Tibial nerve (tissue), 4 donors: ENCODE measurements at regions not wholly inside any gene's neighbourhood (a gene's known extent, or its start where the extent isn't known, plus 50 kb on each side); places are given as distances from the start of the nearest gene placed in this dataset.

Experiments
- DNase-seq, 2 donors: peaks; one replicate each; pipeline ENCODE4 v3.0.0-alpha.2; 2019; ENCODE audit warnings: low spot score in 2 of 2
- H3K27ac ChIP-seq, 4 donors: fragments of 200-600 bp; sonication (generic) in 3 of 4; one replicate each; pipeline ENCODE4 v1.5.1; 2017 to 2019; ENCODE audit warnings: mild to moderate bottlenecking in 1 of 4
- H3K27me3 ChIP-seq, 2 donors: fragments of 200-600 bp; sonication (generic) in 1 of 2; one replicate each; pipeline versions ENCODE4 v1.5.1 to v1.6.0; 2017 to 2019
- H3K36me3 ChIP-seq, 3 donors: fragments of 200-600 bp; sonication (generic); one replicate each; pipeline ENCODE4 v1.5.1; 2018 to 2019
- H3K4me1 ChIP-seq, 4 donors: fragments of 200-600 bp; sonication (generic) in 3 of 4; one replicate each; pipeline ENCODE4 v1.5.1; 2017 to 2019
- H3K4me3 ChIP-seq, 4 donors: fragments of 200-600 bp; sonication (generic) in 3 of 4; one replicate each; pipeline ENCODE4 v1.5.1; 2017 to 2019; ENCODE audit warnings: mild to moderate bottlenecking in 1 of 4, moderate library complexity in 1 of 4
- H3K9me3 ChIP-seq, 4 donors: fragments of 200-600 bp; sonication (generic) in 3 of 4; one replicate each; pipeline ENCODE4 v1.5.1; 2017 to 2019
- CTCF ChIP-seq, 5 experiments: fragments of 200-600 bp in 3 of 5; fragments of 450-650 bp in 2 of 5; sonication (generic) in 3 of 5; IDR thresholded peaks; one replicate each; pipeline ENCODE4 v1.5.1; 2016 to 2019; ENCODE audit warnings: antibody characterized with exemption in 5 of 5, mild to moderate bottlenecking in 3 of 5, moderate library complexity in 2 of 5
- EP300 ChIP-seq, 2 donors: sonication (generic); formaldehyde crosslinking; IDR thresholded peaks; one replicate each; pipeline ENCODE4 v1.6.1; 2017; ENCODE audit warnings: antibody characterized with exemption in 2 of 2, mild to moderate bottlenecking in 1 of 2
- POLR2A ChIP-seq, 2 donors: fragments of 450-650 bp; IDR thresholded peaks; one replicate each; pipeline ENCODE4 v1.6.1; 2017; ENCODE audit warnings: antibody characterized with exemption in 2 of 2, mild to moderate bottlenecking in 2 of 2, moderate library complexity in 2 of 2
- WGBS, 2 donors: methylation state at CpG; one replicate each; pipeline ENCODE4 v1.1.5; 2018; 5-methylcytosine and 5-hydroxymethylcytosine counted together

GRCh38 chr18:60684843-60685513, 312.4 kb upstream of the MC4R start:
- no peaks in the 10 kb centered on the region for H3K9me3 ChIP-seq
- TF ChIP-seq EP300 (IDR thresholded peaks at IDR 0.05) (no peak), POLR2A (IDR thresholded peaks at IDR 0.05) (no peak), CTCF (IDR thresholded peaks at IDR 0.05) (peak; percentile 13 to 39 (median 35))
- no peak for DNase-seq
- 28 to 36% methylated on average over 6 of the region's 6 CpGs for WGBS, 2 donors
- H3K4me1 ChIP-seq = no peaks in the 10 kb centered on the region
- H3K36me3 ChIP-seq = no peaks in the 10 kb centered on the region
- no peak overlapping the region for H3K27ac ChIP-seq
- H3K4me3 ChIP-seq = no peak overlapping the region
- no peaks in the 10 kb centered on the region for H3K27me3 ChIP-seq

GRCh38 chr18:60686142-60686541, 313.6 kb upstream of the MC4R start:
- Histone ChIP-seq H3K27ac (no peak overlapping the region), H3K4me3 (no peak overlapping the region), H3K4me1 (no peaks in the 10 kb centered on the region), H3K27me3 (no peaks in the 10 kb centered on the region), H3K36me3 (no peaks in the 10 kb centered on the region), H3K9me3 (no peaks in the 10 kb centered on the region)
- 55 to 69% methylated on average over 3 of the region's 3 CpGs for WGBS, 2 donors
- TF ChIP-seq CTCF (IDR thresholded peaks at IDR 0.05) = no peak
- TF ChIP-seq POLR2A (IDR thresholded peaks at IDR 0.05) = no peak
- TF ChIP-seq EP300 (IDR thresholded peaks at IDR 0.05) = no peak
- DNase-seq = no peak

GRCh38 chr18:60691061-60691460, 318.5 kb upstream of the MC4R start:
- TF ChIP-seq POLR2A (IDR thresholded peaks at IDR 0.05) (no peak), CTCF (IDR thresholded peaks at IDR 0.05) (no peak), EP300 (IDR thresholded peaks at IDR 0.05) (no peak)
- no peaks in the 10 kb centered on the region for H3K4me1 ChIP-seq
- no peak overlapping the region for H3K27ac ChIP-seq
- DNase-seq = no peak
- H3K9me3 ChIP-seq = no peaks in the 10 kb centered on the region
- H3K4me3 ChIP-seq = no peak overlapping the region
- no peaks in the 10 kb centered on the region for H3K27me3 ChIP-seq
- no peaks in the 10 kb centered on the region for H3K36me3 ChIP-seq

GRCh38 chr18:60693426-60693825, 320.9 kb upstream of the MC4R start:
- Histone ChIP-seq H3K27ac (no peak overlapping the region), H3K36me3 (no peaks in the 10 kb centered on the region), H3K9me3 (no peaks in the 10 kb centered on the region), H3K27me3 (no peaks in the 10 kb centered on the region), H3K4me3 (no peak overlapping the region), H3K4me1 (no peaks in the 10 kb centered on the region)
- TF ChIP-seq POLR2A (IDR thresholded peaks at IDR 0.05) (no peak), CTCF (IDR thresholded peaks at IDR 0.05) (no peak), EP300 (IDR thresholded peaks at IDR 0.05) (no peak)
- no peak for DNase-seq
- 71 to 76% methylated on average over 5 of the region's 5 CpGs for WGBS, 2 donors

- no peaks in the 10 kb centered on the region for H3K4me1 ChIP-seq
- WGBS, 2 donors = 70 to 75% methylated on average over 3 of the region's 3 CpGs
- TF ChIP-seq POLR2A (IDR thresholded peaks at IDR 0.05) = no peak
- no peak for TF ChIP-seq CTCF (IDR thresholded peaks at IDR 0.05)
Observed at GRCh38 chr18:60698901-60699300, 326.3 kb upstream of the MC4R start.

More at GRCh38 chr18:60698901-60699300, 326.3 kb upstream of the MC4R start:
- H3K9me3 ChIP-seq = no peaks in the 10 kb centered on the region
- H3K4me3 ChIP-seq = no peak overlapping the region
- H3K27me3 ChIP-seq = no peaks in the 10 kb centered on the region
- no peaks in the 10 kb centered on the region for H3K36me3 ChIP-seq
- no peak overlapping the region for H3K27ac ChIP-seq
- DNase-seq = no peak
